HCT116 (cell line): ENCODE measurements at regions not wholly inside any gene's neighbourhood (a gene's known extent, or its start where the extent isn't known, plus 50 kb on each side); places are given as distances from the start of the nearest gene placed in this dataset.
"Not testable (repeated sequence)": the region's sequence is repeated elsewhere in the genome, so short reads cannot be mapped to it uniquely, and the experiment has no call there.

ENCODE experiments used
- ATAC-seq: fragments of 200-7000 bp; cut with Tn5 transposase; 2 replicates; pipeline ENCODE4 v1.9.1; 2020; ENCODE audit warnings: mild to moderate bottlenecking, moderate library complexity
- BruUV-seq: library from RNA; stranded (reverse); fragments of 400-500 nt; replicated peaks from 2 replicates; lab custom pipeline; 2021; lab: Mats Ljungman, UMichigan
- CTCF ChIA-PET: fragments of 300-600 bp; sonication (Branson Sonifier 250); formaldehyde crosslinking; loops from one replicate; lab custom pipeline; 2021; ENCODE audit warnings: antibody characterized with exemption; lab: Charles Lee
- POLR2A ChIA-PET: fragments of 300-600, 350-600 bp; sonication (Branson Sonifier 250); formaldehyde crosslinking; loops from one replicate; lab custom pipeline; 2021; ENCODE audit warnings: antibody characterized with exemption; lab: Charles Lee
- RAD21 ChIA-PET, 2 experiments: fragments of 300-600 bp; sonication (Branson Sonifier 250); formaldehyde crosslinking; loops; one replicate each; lab custom pipeline; 2023; ENCODE audit warnings: low total read pairs in 2 of 2; ENCODE audit not compliant: uncharacterized antibody in 2 of 2, unreplicated experiment in 2 of 2, low non-redundant PET in 1 of 2; lab: Charles Lee
- DNase-seq: peaks from one replicate; pipeline ENCODE4 v3.0.0-alpha.2; 2010; ENCODE audit warnings: low read depth, low spot score
- H2AFZ ChIP-seq: fragments of 200-600 bp; shearing (Covaris generic), sonication (generic); 2 replicates; pipeline ENCODE4 v1.6.1; 2017; ENCODE audit warnings: low read depth, mixed run types, mixed read lengths, antibody characterized with exemption, low read length; ENCODE audit not compliant: poor library complexity, severe bottlenecking
- H3K27ac ChIP-seq: 2 replicates; pipeline ENCODE4 v1.5.1; 2012; ENCODE audit warnings: low read depth, low read length
- H3K27me3 ChIP-seq: fragments of 200-600 bp; sonication (generic); 2 replicates; pipeline ENCODE4 v1.6.1; 2016; ENCODE audit warnings: mixed run types, low read length, mixed read lengths; ENCODE audit not compliant: insufficient read depth
- H3K36me3 ChIP-seq, 2 experiments: fragments of 200-500 bp in 1 of 2; fragments of 200-600 bp in 1 of 2; sonication (Bioruptor generic) in 1 of 2; sonication (generic) in 1 of 2; 2 replicates each; pipeline versions ENCODE4 v1.5.1 to v1.6.1; 2014 to 2016; ENCODE audit warnings: low read length in 2 of 2, inconsistent platforms in 1 of 2, mixed read lengths in 1 of 2, mixed run types in 1 of 2; ENCODE audit not compliant: insufficient read depth in 2 of 2, control insufficient read depth in 1 of 2
- H3K4me1 ChIP-seq, 2 experiments: fragments of 200-600 bp in 1 of 2; sonication (generic) in 1 of 2; 2 replicates each; pipeline versions ENCODE4 v1.5.1 to v1.6.1; 2012 to 2017; ENCODE audit warnings: low read length in 2 of 2, inconsistent platforms in 1 of 2, mild to moderate bottlenecking in 1 of 2, mixed read lengths in 1 of 2, mixed run types in 1 of 2, moderate library complexity in 1 of 2; ENCODE audit not compliant: insufficient read depth in 2 of 2, control insufficient read depth in 1 of 2
- H3K4me2 ChIP-seq: fragments of 200-600 bp; sonication (generic); 2 replicates; pipeline ENCODE4 v1.6.1; 2017; ENCODE audit warnings: mixed run types, low read length, mixed read lengths
- H3K4me3 ChIP-seq, 2 experiments: fragments of 200-600 bp in 1 of 2; sonication (generic) in 1 of 2; replicated peaks in 1 of 2; 2 replicates each; pipeline ENCODE4 v1.5.1; 2011 to 2016; ENCODE audit warnings: low read length in 2 of 2, control low read depth in 1 of 2, low read depth in 1 of 2, mild to moderate bottlenecking in 1 of 2, mixed read lengths in 1 of 2, mixed run types in 1 of 2
- H3K79me2 ChIP-seq: fragments of 200-600 bp; sonication (generic); 2 replicates; pipeline ENCODE4 v1.6.1; 2017; ENCODE audit warnings: mild to moderate bottlenecking, mixed run types, low read length, moderate library complexity, mixed read lengths; ENCODE audit not compliant: insufficient read depth
- H3K9ac ChIP-seq: fragments of 200-600 bp; sonication (generic); 2 replicates; pipeline ENCODE4 v1.6.1; 2016; ENCODE audit warnings: low read length, mixed read lengths
- H3K9me2 ChIP-seq: fragments of 200-600 bp; sonication (generic), shearing (Covaris generic); 2 replicates; pipeline ENCODE4 v1.6.1; 2017; ENCODE audit warnings: mixed run types, mild to moderate bottlenecking, moderate library complexity; ENCODE audit not compliant: insufficient read depth
- H3K9me3 ChIP-seq, 2 experiments: fragments of 200-500 bp in 1 of 2; fragments of 200-600 bp in 1 of 2; sonication (Bioruptor generic) in 1 of 2; sonication (generic) in 1 of 2; 2 replicates each; pipeline ENCODE4 v1.6.1; 2014 to 2017; ENCODE audit warnings: low read length in 2 of 2, mixed read lengths in 2 of 2, inconsistent platforms in 1 of 2, low read depth in 1 of 2, mild to moderate bottlenecking in 1 of 2, mixed run types in 1 of 2, moderate library complexity in 1 of 2; ENCODE audit not compliant: control insufficient read depth in 1 of 2, insufficient read depth in 1 of 2
- H4K20me1 ChIP-seq: fragments of 200-600 bp; sonication (generic), shearing (Covaris generic); 2 replicates; pipeline ENCODE4 v1.6.1; 2017; ENCODE audit warnings: mixed run types, mild to moderate bottlenecking, moderate library complexity; ENCODE audit not compliant: insufficient read depth
- CEBPB ChIP-seq: IDR thresholded peaks from 2 replicates; pipeline ENCODE4 v1.6.1; 2012; ENCODE audit warnings: low read depth
- EGR1 ChIP-seq: IDR thresholded peaks from 2 replicates; pipeline ENCODE4 v1.6.1; 2012; ENCODE audit warnings: low read depth
- ELF1 ChIP-seq: IDR thresholded peaks from 2 replicates; pipeline ENCODE4 v1.6.1; 2012; ENCODE audit warnings: low read depth, borderline replicate concordance
- EZH2 ChIP-seq: fragments of 200-600 bp; sonication (generic); IDR thresholded peaks from 2 replicates; pipeline ENCODE4 v1.6.1; 2017; ENCODE audit warnings: antibody characterized with exemption, mixed run types
- FOSL1 ChIP-seq: IDR thresholded peaks from 2 replicates; pipeline ENCODE4 v1.6.1; 2012; ENCODE audit warnings: low read depth
- JUND ChIP-seq: IDR thresholded peaks from 2 replicates; pipeline ENCODE4 v1.6.1; 2012
- POLR2A ChIP-seq: IDR thresholded peaks from 2 replicates; pipeline ENCODE4 v1.7.0; 2011; ENCODE audit warnings: borderline replicate concordance; ENCODE audit not compliant: insufficient read depth, insufficient read length; ENCODE audit errors: extremely low read depth
- POLR2AphosphoS5 ChIP-seq: IDR thresholded peaks from 2 replicates; pipeline ENCODE4 v1.6.1; 2011; ENCODE audit warnings: mild to moderate bottlenecking, low read depth, low read length, moderate library complexity
- SIN3A ChIP-seq: IDR thresholded peaks from 2 replicates; pipeline ENCODE4 v1.6.1; 2012; ENCODE audit warnings: low read depth
- SP1 ChIP-seq: IDR thresholded peaks from 2 replicates; pipeline ENCODE4 v1.6.1; 2012; ENCODE audit warnings: low read depth
- TCF7L2 ChIP-seq: IDR thresholded peaks from 2 replicates; pipeline ENCODE4 v1.7.0; 2011; ENCODE audit warnings: borderline replicate concordance, inconsistent platforms; ENCODE audit not compliant: insufficient read depth, insufficient read length; ENCODE audit errors: extremely low read depth
- YY1 ChIP-seq: IDR thresholded peaks from 2 replicates; pipeline ENCODE4 v1.6.1; 2011; ENCODE audit warnings: low read length, low read depth, moderate library complexity, mild to moderate bottlenecking; ENCODE audit not compliant: insufficient replicate concordance; ENCODE audit errors: extremely low read depth
- ZFX ChIP-seq: fragments of 450-650 bp; IDR thresholded peaks from 2 replicates; pipeline ENCODE4 v1.6.1; 2017
- ZNF274 ChIP-seq: fragments of 200-500 bp; sonication (Bioruptor generic); IDR thresholded peaks from 2 replicates; pipeline ENCODE4 v1.6.1; 2014; ENCODE audit warnings: mild to moderate bottlenecking, low read depth, low read length, inconsistent platforms
- intact Hi-C: fragments of 100-400 bp; cut with micrococcal nuclease; formaldehyde crosslinking; loops from 2 replicates; pipeline ENCODE4 v1.10.0; 2022
- TF ChIP-seq, protein P1 (sequence below), 3 experiments: fragments of 200-600 bp in 1 of 3; sonication (generic) in 1 of 3; IDR thresholded peaks in 2 of 3; conservative IDR thresholded peaks in 1 of 3; 2 replicates each; pipeline ENCODE4 v1.5.1; 2012 to 2017; ENCODE audit warnings: low read depth in 2 of 3, low read length in 2 of 3, antibody characterized with exemption in 1 of 3, borderline replicate concordance in 1 of 3, control low read depth in 1 of 3, mild to moderate bottlenecking in 1 of 3, mixed read lengths in 1 of 3, mixed run types in 1 of 3, moderate library complexity in 1 of 3; ENCODE audit not compliant: insufficient read depth in 1 of 3

DNA sequence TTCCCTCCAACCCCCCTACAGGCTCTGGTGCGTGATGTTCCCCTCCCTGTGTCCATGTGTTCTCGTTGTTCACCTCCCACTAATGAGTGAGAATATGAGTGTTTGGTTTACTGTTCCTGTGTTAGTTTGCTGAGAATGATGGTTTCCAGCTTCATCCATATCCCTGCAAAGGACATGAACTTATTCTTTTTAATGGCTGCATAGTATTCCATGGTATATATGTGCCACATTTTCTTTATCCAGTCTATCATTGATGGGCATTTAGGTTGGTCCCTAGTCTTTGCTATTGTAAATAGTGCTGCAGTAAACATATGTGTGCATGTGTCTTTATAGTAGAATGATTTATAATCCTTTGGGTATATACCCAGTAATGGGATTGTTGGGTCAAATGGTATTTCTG lies 175.5 kb upstream of the DTNA start:
- H3K9me2 ChIP-seq, BruUV-seq, H2AFZ ChIP-seq, H3K9me3 ChIP-seq, H3K9ac ChIP-seq, H3K36me3 ChIP-seq, ATAC-seq, H3K27ac ChIP-seq, RAD21 ChIA-PET, H4K20me1 ChIP-seq, H3K4me1 ChIP-seq, CTCF ChIA-PET, POLR2A ChIA-PET, H3K79me2 ChIP-seq, intact Hi-C loops, H3K4me2 ChIP-seq, H3K27me3 ChIP-seq, DNase-seq, H3K4me3 ChIP-seq: not testable (repeated sequence)

DNA sequence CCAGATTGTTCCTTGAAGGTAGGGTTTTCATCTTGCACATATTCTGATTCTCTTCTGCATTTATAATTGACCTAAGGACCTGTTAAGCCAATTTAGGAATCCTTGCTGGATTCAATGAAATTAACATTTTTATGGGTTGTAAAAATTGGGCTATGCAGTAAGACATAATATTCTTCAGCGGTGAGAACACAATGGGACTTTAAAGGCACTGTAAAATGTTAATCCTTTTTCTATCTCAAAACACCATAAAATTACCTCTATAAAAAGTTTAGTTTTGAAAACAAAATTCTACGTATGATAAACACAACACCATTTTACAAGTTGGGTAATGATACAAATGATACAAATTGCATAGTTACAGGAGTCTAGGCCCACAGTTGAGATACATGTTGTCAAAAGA lies 169.2 kb upstream of the DTNA start:
- no peak for ATAC-seq
- POLR2A ChIA-PET = no interaction called here
- H3K9me3 ChIP-seq = no peaks in the 10 kb centered on the region
- H3K9ac ChIP-seq = no peak overlapping the region
- BruUV-seq = no TSS peak
- intact Hi-C loops = no loop called here
- no peaks in the 10 kb centered on the region for H3K9me2 ChIP-seq
- H4K20me1 ChIP-seq = no peaks in the 10 kb centered on the region
- RAD21 ChIA-PET = no interaction called here
- CTCF ChIA-PET = no interaction called here
- H3K36me3 ChIP-seq = no peaks in the 10 kb centered on the region
- TF ChIP-seq EGR1 (no peak), SIN3A (no peak), JUND (no peak), FOSL1 (no peak)
- no peaks in the 10 kb centered on the region for H3K79me2 ChIP-seq
- H3K27me3 ChIP-seq = 0 out of 2 replicates have a peak, but pooled peaks cover 4% of the 10 kb centered on the region
- no peak overlapping the region for H3K4me3 ChIP-seq
- no peak for DNase-seq
- H3K4me2 ChIP-seq = no peak overlapping the region
- no peaks in the 10 kb centered on the region for H3K4me1 ChIP-seq
- no peak overlapping the region for H3K27ac ChIP-seq
- no peak overlapping the region for H2AFZ ChIP-seq

- POLR2A ChIA-PET = no interaction called here
- H3K4me2 ChIP-seq = no peak overlapping the region
- ATAC-seq (no peak), DNase-seq (no peak)
- no peak overlapping the region for H2AFZ ChIP-seq
- no peaks in the 10 kb centered on the region for H4K20me1 ChIP-seq
- TF ChIP-seq SIN3A (no peak), POLR2AphosphoS5 (no peak), EZH2 (no peak), SP1 (no peak), ZNF274 (no peak), ELF1 (no peak), POLR2A (no peak), TCF7L2 (no peak), JUND (no peak), ZFX (no peak), YY1 (no peak), CEBPB (no peak)
- TF ChIP-seq, protein P1, sequence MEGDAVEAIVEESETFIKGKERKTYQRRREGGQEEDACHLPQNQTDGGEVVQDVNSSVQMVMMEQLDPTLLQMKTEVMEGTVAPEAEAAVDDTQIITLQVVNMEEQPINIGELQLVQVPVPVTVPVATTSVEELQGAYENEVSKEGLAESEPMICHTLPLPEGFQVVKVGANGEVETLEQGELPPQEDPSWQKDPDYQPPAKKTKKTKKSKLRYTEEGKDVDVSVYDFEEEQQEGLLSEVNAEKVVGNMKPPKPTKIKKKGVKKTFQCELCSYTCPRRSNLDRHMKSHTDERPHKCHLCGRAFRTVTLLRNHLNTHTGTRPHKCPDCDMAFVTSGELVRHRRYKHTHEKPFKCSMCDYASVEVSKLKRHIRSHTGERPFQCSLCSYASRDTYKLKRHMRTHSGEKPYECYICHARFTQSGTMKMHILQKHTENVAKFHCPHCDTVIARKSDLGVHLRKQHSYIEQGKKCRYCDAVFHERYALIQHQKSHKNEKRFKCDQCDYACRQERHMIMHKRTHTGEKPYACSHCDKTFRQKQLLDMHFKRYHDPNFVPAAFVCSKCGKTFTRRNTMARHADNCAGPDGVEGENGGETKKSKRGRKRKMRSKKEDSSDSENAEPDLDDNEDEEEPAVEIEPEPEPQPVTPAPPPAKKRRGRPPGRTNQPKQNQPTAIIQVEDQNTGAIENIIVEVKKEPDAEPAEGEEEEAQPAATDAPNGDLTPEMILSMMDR (IDR thresholded peaks at IDR 0.05 in 2 of 3, conservative IDR thresholded peaks at IDR 0.05 in 1 of 3; ENCODE audit: borderline replicate concordance in 1 of 3, insufficient read depth in 1 of 3, low read depth in 2 of 3, low read length in 2 of 3) = no peak
- RAD21 ChIA-PET = no interaction called here
- no peaks in the 10 kb centered on the region for H3K4me1 ChIP-seq
- H3K4me3 ChIP-seq = no peak overlapping the region
- H3K27ac ChIP-seq = no peak overlapping the region
- no peak overlapping the region for H3K9ac ChIP-seq
- 0 out of 2 replicates have a peak, but pooled peaks cover 4% of the 10 kb centered on the region for H3K27me3 ChIP-seq
- CTCF ChIA-PET = no interaction called here
- H3K9me3 ChIP-seq = no peaks in the 10 kb centered on the region
- no peaks in the 10 kb centered on the region for H3K79me2 ChIP-seq
- intact Hi-C loops = no loop called here
- no peaks in the 10 kb centered on the region for H3K36me3 ChIP-seq
- no peaks in the 10 kb centered on the region for H3K9me2 ChIP-seq
- no TSS peak for BruUV-seq
Observed at GRCh38 chr18:34542625-34543024, 167.5 kb upstream of the DTNA start.
